HL-60 (cell line): ENCODE measurements at regions not wholly inside any gene's neighbourhood (a gene's known extent, or its start where the extent isn't known, plus 50 kb on each side); places are given as distances from the start of the nearest gene placed in this dataset.

Experiments used
- DNase-seq, 2 experiments: peaks; one replicate each; pipeline ENCODE4 v3.0.0-alpha.2; 2010 to 2020; ENCODE audit warnings: low read depth in 1 of 2, low spot score in 1 of 2
- H3K27ac ChIP-seq: fragments of 250-450 bp; sonication (Bioruptor Pico); replicated peaks from 2 replicates; pipeline ENCODE4 v1.5.1; 2020; ENCODE audit warnings: mild to moderate bottlenecking, moderate library complexity
- H3K27me3 ChIP-seq: fragments of 250-450 bp; sonication (Bioruptor Pico); 2 replicates; pipeline ENCODE4 v1.5.1; 2021; ENCODE audit warnings: mild to moderate bottlenecking, moderate library complexity; ENCODE audit not compliant: insufficient read depth, poor library complexity, severe bottlenecking
- H3K4me3 ChIP-seq: replicated peaks from 2 replicates; pipeline ENCODE4 v1.5.1; 2011; ENCODE audit warnings: mild to moderate bottlenecking, control low read depth, low read length; ENCODE audit not compliant: insufficient read depth
- CTCF ChIP-seq: IDR thresholded peaks from one replicate; pipeline ENCODE4 v1.5.1; 2011; ENCODE audit warnings: low read length, control low read depth, inconsistent platforms; ENCODE audit not compliant: insufficient read depth
- GABPA ChIP-seq: IDR thresholded peaks from 2 replicates; pipeline ENCODE4 v1.6.1; 2012; ENCODE audit warnings: low read depth
- POLR2AphosphoS5 ChIP-seq: IDR thresholded peaks from 2 replicates; pipeline ENCODE4 v1.6.1; 2012; ENCODE audit warnings: low read depth
- REST ChIP-seq: IDR thresholded peaks from 2 replicates; pipeline ENCODE4 v1.6.1; 2012; ENCODE audit warnings: low read depth; ENCODE audit not compliant: insufficient replicate concordance
- SPI1 ChIP-seq: IDR thresholded peaks from 2 replicates; pipeline ENCODE4 v1.6.1; 2012; ENCODE audit warnings: low read depth, mild to moderate bottlenecking, borderline replicate concordance

GRCh38 chr9:80622508-80622907 lies 1050.7 kb downstream of the TLE4 start:
- Histone ChIP-seq H3K27me3 (no peaks in the 10 kb centered on the region), H3K27ac (no peak overlapping the region), H3K4me3 (no peak overlapping the region)
- no peak for DNase-seq
- TF ChIP-seq CTCF (no peak), POLR2AphosphoS5 (no peak), GABPA (no peak), SPI1 (no peak), REST (no peak)

DNA sequence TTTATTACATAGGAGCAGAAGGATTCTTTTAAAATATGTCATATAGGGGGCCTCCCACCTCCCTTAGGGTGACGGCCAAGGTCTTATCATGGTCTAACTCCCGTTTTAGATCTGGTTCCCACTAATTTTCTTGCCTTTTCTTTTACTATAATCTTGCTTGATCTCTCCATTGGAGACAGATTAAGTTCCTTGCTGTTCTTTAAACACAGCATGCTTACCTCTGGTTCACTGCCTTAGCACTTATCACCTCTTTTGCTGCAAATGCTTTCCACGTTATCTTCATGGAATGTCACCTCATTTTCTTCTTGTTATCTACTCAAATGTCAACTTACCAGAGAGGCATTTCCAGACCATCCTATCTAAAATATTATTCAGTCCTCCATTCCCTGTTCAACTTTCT lies 1047.6 kb downstream of the TLE4 start:
- DNase-seq = no peak
- Histone ChIP-seq H3K27ac (no peak overlapping the region), H3K27me3 (no peaks in the 10 kb centered on the region), H3K4me3 (no peak overlapping the region)
- no peak for TF ChIP-seq SPI1
- no peak for TF ChIP-seq CTCF
- TF ChIP-seq REST = no peak
- no peak for TF ChIP-seq GABPA
- no peak for TF ChIP-seq POLR2AphosphoS5

- DNase-seq = no peak
- Histone ChIP-seq H3K4me3 (no peak overlapping the region), H3K27ac (no peak overlapping the region), H3K27me3 (no peaks in the 10 kb centered on the region)
- TF ChIP-seq REST = no peak
- no peak for TF ChIP-seq SPI1
- TF ChIP-seq GABPA = no peak
- TF ChIP-seq POLR2AphosphoS5 = no peak
- TF ChIP-seq CTCF = no peak
Observed at GRCh38 chr9:80615964-80616363, 1044.2 kb downstream of the TLE4 start.
